Choroid plexus epithelial cell (primary cell): ENCODE measurements at regions not wholly inside any gene's neighbourhood (a gene's known extent, or its start where the extent isn't known, plus 50 kb on each side); places are given as distances from the start of the nearest gene placed in this dataset.

Experiments used
- DNase-seq: peaks from one replicate; pipeline ENCODE4 v3.0.0-alpha.2; 2010; ENCODE audit warnings: low read depth
- H3K4me3 ChIP-seq: 2 replicates; pipeline ENCODE4 v1.5.1; 2011; ENCODE audit warnings: low read depth, mild to moderate bottlenecking, control low read depth, low read length, moderate library complexity
- CTCF ChIP-seq: conservative IDR thresholded peaks from 2 replicates; pipeline ENCODE4 v1.5.1; 2011; ENCODE audit warnings: low read depth, mild to moderate bottlenecking, control low read depth, inconsistent platforms, low read length, moderate library complexity

GRCh38 chr2:209321581-209321980 is 102.3 kb upstream of the MAP2 start:
- no peak for TF ChIP-seq CTCF
- DNase-seq: no peak

GRCh38 chr2:209322041-209322440 is 101.8 kb upstream of the MAP2 start:
- H3K4me3 ChIP-seq: no peak overlapping the region
- peak; percentile 13 for DNase-seq
- peak; percentile 26 for TF ChIP-seq CTCF

More at GRCh38 chr2:209321581-209321980, 102.3 kb upstream of the MAP2 start:
- H3K4me3 ChIP-seq: no peak overlapping the region

- DNase-seq: no peak
- TF ChIP-seq CTCF: no peak
- no peak overlapping the region for H3K4me3 ChIP-seq
Observed at GRCh38 chr2:209322905-209323512, 100.8 kb upstream of the MAP2 start.

GRCh38 chr2:209323738-209324137 is 100.1 kb upstream of the MAP2 start:
- DNase-seq: peak; percentile 2
- no peak for TF ChIP-seq CTCF
- H3K4me3 ChIP-seq: no peak overlapping the region

- H3K4me3 ChIP-seq: no peak overlapping the region
- TF ChIP-seq CTCF: no peak
- no peak for DNase-seq
Observed at GRCh38 chr2:209324281-209324680, 99.6 kb upstream of the MAP2 start.

GRCh38 chr2:209331291-209331844 is 92.5 kb upstream of the MAP2 start:
- H3K4me3 ChIP-seq: no peak overlapping the region
- peak; percentile 54 for TF ChIP-seq CTCF
- DNase-seq: peak; percentile 75
